Activated CD4-positive, alpha-beta T cell treated with anti-CD3 and anti-CD28 coated beads for 36 hours (primary cell): ENCODE measurements at regions not wholly inside any gene's neighbourhood (a gene's known extent, or its start where the extent isn't known, plus 50 kb on each side); places are given as distances from the start of the nearest gene placed in this dataset.

ENCODE experiments used
- ATAC-seq: fragments of 200-7000 bp; cut with Tn5 transposase; one replicate; pipeline ENCODE4 v1.10.0; 2021; ENCODE audit warnings: mild to moderate bottlenecking, moderate library complexity
- CTCF ChIA-PET: fragments of 350-600 bp; sonication (Branson Sonifier 250); formaldehyde crosslinking; loops from one replicate; lab custom pipeline; 2021; ENCODE audit warnings: antibody characterized with exemption; lab: Charles Lee
- POLR2A ChIA-PET: fragments of 350-600 bp; sonication (Branson Sonifier 250); formaldehyde crosslinking; loops from one replicate; lab custom pipeline; 2021; ENCODE audit warnings: antibody characterized with exemption, inconsistent platforms; lab: Charles Lee
- DNase-seq: peaks from one replicate; pipeline ENCODE4 v3.0.0-alpha.2; 2020
- H3K27ac Mint-ChIP-seq: one replicate; pipeline ENCODE4 v1.8.0; 2021; ENCODE audit warnings: mixed read lengths
- H3K27me3 Mint-ChIP-seq: one replicate; pipeline ENCODE4 v1.8.0; 2021; ENCODE audit warnings: mixed read lengths
- H3K36me3 Mint-ChIP-seq: one replicate; pipeline ENCODE4 v1.8.0; 2021; ENCODE audit warnings: low read depth, mixed read lengths
- H3K4me1 Mint-ChIP-seq: one replicate; pipeline ENCODE4 v1.8.0; 2021; ENCODE audit warnings: mixed read lengths
- H3K4me3 Mint-ChIP-seq: one replicate; pipeline ENCODE4 v1.8.0; 2021; ENCODE audit warnings: mild to moderate bottlenecking, moderate library complexity, mixed read lengths
- H3K9me3 Mint-ChIP-seq: one replicate; pipeline ENCODE4 v1.8.0; 2021; ENCODE audit warnings: low read depth, mixed read lengths
- intact Hi-C, 2 experiments: fragments of 100-400 bp; cut with DNase I in 1 of 2; cut with micrococcal nuclease in 1 of 2; formaldehyde crosslinking; loops; one replicate each; pipeline versions ENCODE4 v1.14.2 to v1.15.1; 2022 to 2024; cut with DNase I, micrococcal nuclease

- no peak overlapping the region for H3K27ac Mint-ChIP-seq
- H3K27me3 Mint-ChIP-seq: no peaks in the 10 kb centered on the region
- no peak overlapping the region for H3K4me3 Mint-ChIP-seq
- intact Hi-C loops: no loop called here
- no peak for ATAC-seq
- H3K4me1 Mint-ChIP-seq: no peaks in the 10 kb centered on the region
- H3K36me3 Mint-ChIP-seq: no peaks in the 10 kb centered on the region
- POLR2A ChIA-PET: no interaction called here
- CTCF ChIA-PET: interaction anchor here (1.6 kb wide), 1 partner anchor 60 kb away, joined by 4 read pairs; no protein-coding TSS in a partner anchor
- no peak for DNase-seq
- H3K9me3 Mint-ChIP-seq: peaks cover 14% of the 10 kb centered on the region
Measured at GRCh38 chr6:142534484-142534883, 232.7 kb downstream of the ADGRG6 start.

GRCh38 chr6:142537612-142538478 is 236.0 kb downstream of the ADGRG6 start:
- CTCF ChIA-PET: interaction anchor here (0.7 to 0.9 kb wide), 2 partner anchors 13 to 560 kb away, joined by 3 read pairs; no protein-coding TSS in a partner anchor
- Mint-ChIP-seq H3K27me3 (no peaks in the 10 kb centered on the region), H3K9me3 (peaks cover 14% of the 10 kb centered on the region), H3K36me3 (no peaks in the 10 kb centered on the region), H3K4me1 (peaks cover 2% of the 10 kb centered on the region), H3K27ac (no peak overlapping the region), H3K4me3 (no peak overlapping the region)
- ATAC-seq (no peak), DNase-seq (peak; percentile 52)
- intact Hi-C loops: loop anchor here (2.0 kb wide), 2 partner anchors 63 to 393 kb away; no protein-coding TSS in a partner anchor
- POLR2A ChIA-PET: no interaction called here

DNA sequence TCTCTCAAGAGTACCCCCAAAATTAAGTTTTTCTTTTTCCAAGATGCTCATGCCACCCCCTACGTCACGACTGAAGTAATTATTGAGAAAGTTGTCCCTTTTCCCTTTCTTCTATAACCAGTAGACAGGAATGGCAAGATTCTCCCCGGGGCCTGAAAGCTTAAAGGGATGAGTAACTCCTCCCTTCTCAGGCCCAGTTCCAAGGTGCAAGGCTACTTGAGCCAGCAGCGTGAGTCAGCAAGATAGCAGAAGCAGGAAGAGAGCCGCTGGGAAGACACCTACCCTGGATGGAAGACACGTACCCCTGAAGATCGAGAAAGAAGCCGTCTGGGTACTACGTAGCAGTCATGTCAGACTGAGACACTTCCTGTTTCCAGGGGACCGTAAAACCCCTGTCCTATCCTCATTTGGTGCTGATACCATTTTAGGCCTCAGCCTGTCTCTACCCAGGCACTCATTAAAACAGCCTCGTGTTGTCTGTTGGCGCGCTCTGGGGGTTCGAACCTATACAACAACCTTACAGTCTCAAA is 241.0 kb downstream of the ADGRG6 start:
- Mint-ChIP-seq H3K27ac (no peak overlapping the region), H3K36me3 (no peaks in the 10 kb centered on the region), H3K4me1 (peaks cover 33% of the 10 kb centered on the region), H3K4me3 (no peak overlapping the region), H3K27me3 (peaks cover 3% of the 10 kb centered on the region), H3K9me3 (no peaks in the 10 kb centered on the region)
- intact Hi-C loops: loop anchor here in 1 of 2 experiments (5.0 to 10.0 kb wide), 2 partner anchors 145 to 398 kb away; partner anchors contain the start of genes NMBR and VTA1
- no peak for ATAC-seq
- DNase-seq: no peak
- ChIA-PET POLR2A (no interaction called here), CTCF (no interaction called here)

GRCh38 chr6:142543606-142544005 is 241.8 kb downstream of the ADGRG6 start:
- H3K4me1 Mint-ChIP-seq: peaks cover 38% of the 10 kb centered on the region
- no peaks in the 10 kb centered on the region for H3K36me3 Mint-ChIP-seq
- ChIA-PET CTCF (interaction anchor here (0.5 kb wide), 1 partner anchor 38 kb away, joined by 3 read pairs; no protein-coding TSS in a partner anchor), POLR2A (interaction anchor here (0.6 kb wide), 1 partner anchor 33 kb away, joined by 4 read pairs; no protein-coding TSS in a partner anchor)
- intact Hi-C loops: loop anchor here (1.0 to 10.0 kb wide), 3 partner anchors 26 to 399 kb away; partner anchors contain the start of genes NMBR (in 1 of the 2) and VTA1 (in 1 of the 2)
- ATAC-seq (no peak), DNase-seq (no peak)
- H3K27me3 Mint-ChIP-seq: peaks cover 6% of the 10 kb centered on the region
- no peak overlapping the region for H3K4me3 Mint-ChIP-seq
- H3K9me3 Mint-ChIP-seq: no peaks in the 10 kb centered on the region
- no peak overlapping the region for H3K27ac Mint-ChIP-seq

- POLR2A ChIA-PET: interaction anchor here (0.6 to 0.9 kb wide), 2 partner anchors 25 to 34 kb away, joined by 3 to 4 read pairs; no protein-coding TSS in a partner anchor
- DNase-seq (no peak), ATAC-seq (peak; percentile 78)
- Mint-ChIP-seq H3K27me3 (peaks cover 6% of the 10 kb centered on the region), H3K27ac (peak overlapping the region; percentile 58), H3K4me1 (peaks cover 45% of the 10 kb centered on the region), H3K4me3 (no peak overlapping the region), H3K36me3 (no peaks in the 10 kb centered on the region), H3K9me3 (no peaks in the 10 kb centered on the region)
- intact Hi-C loops: loop anchor here (1.0 to 10.0 kb wide), 3 partner anchors 25 to 400 kb away; partner anchors contain the start of genes NMBR (in 1 of the 2) and VTA1 (in 1 of the 2)
- CTCF ChIA-PET: interaction anchor here (0.6 to 1.0 kb wide), 4 partner anchors 23 to 390 kb away, joined by 3 to 4 read pairs (median 4); no protein-coding TSS in a partner anchor
Measured at GRCh38 chr6:142544199-142544838, 242.5 kb downstream of the ADGRG6 start.

GRCh38 chr6:142545147-142545546 is 243.3 kb downstream of the ADGRG6 start:
- H3K27me3 Mint-ChIP-seq: peaks cover 6% of the 10 kb centered on the region
- no peaks in the 10 kb centered on the region for H3K9me3 Mint-ChIP-seq
- H3K4me1 Mint-ChIP-seq: peaks cover 48% of the 10 kb centered on the region
- no peak overlapping the region for H3K4me3 Mint-ChIP-seq
- no peaks in the 10 kb centered on the region for H3K36me3 Mint-ChIP-seq
- intact Hi-C loops: loop anchor here in 1 of 2 experiments (10.0 kb wide), 1 partner anchor 400 kb away; the partner anchor contains the start of genes NMBR and VTA1
- ChIA-PET POLR2A (no interaction called here), CTCF (interaction anchor here (0.7 to 0.9 kb wide), 2 partner anchors 24 to 390 kb away, joined by 3 read pairs; no protein-coding TSS in a partner anchor)
- DNase-seq (peak; percentile 37), ATAC-seq (peak; percentile 70)
- no peak overlapping the region for H3K27ac Mint-ChIP-seq

DNA sequence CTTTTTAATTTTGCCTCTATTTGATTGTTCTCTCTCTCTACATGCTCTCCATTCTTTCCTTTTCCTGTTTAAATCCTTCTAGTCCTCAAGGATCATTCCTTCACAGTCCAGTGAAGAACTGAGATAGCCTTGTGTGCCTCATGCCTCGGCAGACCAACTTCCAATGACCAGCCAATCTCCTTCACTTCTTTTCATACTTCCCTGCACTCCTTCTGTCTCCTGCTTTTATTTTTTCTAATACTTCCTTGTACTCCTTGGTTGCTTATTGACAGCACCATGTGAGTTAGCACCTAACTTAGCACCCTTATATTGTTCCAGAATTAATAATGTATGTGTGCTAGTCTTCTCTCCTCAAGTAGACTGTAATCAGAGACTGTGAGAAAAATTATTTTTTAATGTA is 246.8 kb downstream of the ADGRG6 start:
- Mint-ChIP-seq H3K27me3 (peaks cover 6% of the 10 kb centered on the region), H3K9me3 (no peaks in the 10 kb centered on the region), H3K4me3 (no peak overlapping the region), H3K4me1 (peaks cover 52% of the 10 kb centered on the region), H3K27ac (no peak overlapping the region), H3K36me3 (no peaks in the 10 kb centered on the region)
- intact Hi-C loops: loop anchor here in 1 of 2 experiments (10.0 kb wide), 1 partner anchor 404 kb away; the partner anchor contains the start of genes NMBR and VTA1
- CTCF ChIA-PET: no interaction called here
- POLR2A ChIA-PET: no interaction called here
- ATAC-seq (no peak), DNase-seq (no peak)

DNA sequence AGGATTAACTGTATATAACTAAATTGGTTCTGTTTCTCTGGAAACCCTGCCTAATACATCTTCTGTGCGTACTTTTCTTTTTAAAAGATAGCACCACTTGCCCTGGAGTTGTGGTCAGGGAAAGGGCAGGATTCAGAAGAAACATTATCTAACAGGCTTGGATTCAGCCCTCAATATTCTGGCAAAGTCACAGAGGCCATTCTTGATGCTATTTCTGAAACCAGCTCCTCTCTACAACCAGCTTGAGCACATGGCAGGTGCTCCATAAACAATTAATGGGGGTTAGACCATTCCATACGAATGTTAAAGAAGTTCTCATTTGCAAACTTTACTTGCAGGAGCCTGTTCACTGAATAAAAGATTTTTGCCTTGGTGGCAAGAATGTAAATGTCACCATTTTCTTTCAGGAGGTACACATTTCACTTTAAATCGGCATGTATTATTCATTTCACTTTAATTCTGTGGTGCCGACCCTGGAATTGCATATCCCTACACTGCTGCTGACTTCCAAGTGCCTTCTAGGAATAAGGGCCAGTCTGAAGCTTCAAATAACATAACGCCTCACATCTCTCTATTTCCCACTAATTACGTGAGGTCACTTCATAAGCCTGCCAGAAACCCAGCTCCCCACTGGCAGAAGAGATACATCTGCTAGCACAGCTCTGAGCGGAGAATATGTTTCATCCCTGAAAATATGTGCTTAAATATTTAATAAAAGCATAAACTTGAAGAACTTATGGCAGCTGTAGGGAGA is 248.7 kb downstream of the ADGRG6 start:
- no peak overlapping the region for H3K4me3 Mint-ChIP-seq
- H3K27ac Mint-ChIP-seq: no peak overlapping the region

DNA sequence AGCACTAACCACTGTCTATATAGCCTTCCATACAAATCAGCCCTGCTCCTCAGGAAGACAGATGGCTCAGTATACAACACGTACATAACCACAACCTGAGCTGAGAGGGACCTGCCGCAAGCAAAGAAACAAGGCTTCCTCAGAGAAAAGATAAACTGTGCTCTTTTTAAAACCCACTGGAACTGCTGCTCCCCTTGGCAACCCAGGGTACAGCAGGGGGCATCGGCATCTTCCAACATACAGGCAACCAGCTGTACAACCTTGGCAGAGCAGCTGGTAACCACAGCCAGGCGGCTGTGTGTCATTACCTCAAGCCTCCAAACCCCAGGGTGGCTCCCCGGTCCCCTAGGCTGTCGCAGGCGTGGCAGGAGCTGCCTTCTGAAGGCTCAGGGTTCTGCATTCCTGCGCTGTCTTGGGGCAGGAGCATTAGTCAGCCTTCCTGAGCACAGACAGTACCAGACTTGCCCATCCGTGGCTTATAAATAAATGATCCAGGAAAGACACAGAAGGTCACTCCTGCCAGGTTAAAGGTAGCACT is 249.5 kb downstream of the ADGRG6 start:
- intact Hi-C loops: no loop called here
- H3K4me1 Mint-ChIP-seq: peaks cover 27% of the 10 kb centered on the region
- peaks cover 6% of the 10 kb centered on the region for H3K27me3 Mint-ChIP-seq
- CTCF ChIA-PET: interaction anchor here (0.6 to 4.4 kb wide), 5 partner anchors 10 to 77 kb away, joined by 3 to 30 read pairs (median 8); no protein-coding TSS in a partner anchor
- POLR2A ChIA-PET: no interaction called here
- H3K9me3 Mint-ChIP-seq: no peaks in the 10 kb centered on the region
- no peaks in the 10 kb centered on the region for H3K36me3 Mint-ChIP-seq
- no peak overlapping the region for H3K27ac Mint-ChIP-seq
- H3K4me3 Mint-ChIP-seq: no peak overlapping the region
- peak; percentile 98 for ATAC-seq
- DNase-seq: peak; percentile 82

More for the DNA sequence above, 248.7 kb downstream of the ADGRG6 start:
- no peaks in the 10 kb centered on the region for H3K36me3 Mint-ChIP-seq
- POLR2A ChIA-PET: no interaction called here
- H3K9me3 Mint-ChIP-seq: no peaks in the 10 kb centered on the region
- H3K27me3 Mint-ChIP-seq: peaks cover 6% of the 10 kb centered on the region
- ATAC-seq: no peak
- CTCF ChIA-PET: interaction anchor here (0.6 to 4.4 kb wide), 6 partner anchors 10 to 76 kb away, joined by 3 to 30 read pairs (median 6); no protein-coding TSS in a partner anchor
- peaks cover 34% of the 10 kb centered on the region for H3K4me1 Mint-ChIP-seq
- intact Hi-C loops: no loop called here
- DNase-seq: no peak

DNA sequence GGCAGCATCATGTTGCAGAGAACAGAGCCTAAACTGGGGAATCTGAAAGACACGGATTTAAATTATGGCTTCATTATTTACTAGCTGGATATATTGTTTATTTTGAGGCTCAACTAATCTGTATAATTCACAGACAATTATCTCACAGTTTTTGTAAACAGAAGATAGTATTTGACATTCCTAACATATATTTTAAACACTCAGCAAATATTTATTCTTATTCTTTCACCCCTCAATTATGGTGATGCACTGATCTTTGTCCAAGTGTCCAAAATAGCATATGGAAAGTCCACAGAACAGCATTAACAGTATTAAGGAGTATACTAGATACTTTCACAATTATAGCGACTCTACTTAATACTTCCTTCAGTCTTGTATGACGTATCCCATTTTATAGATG is 257.0 kb downstream of the ADGRG6 start:
- no peak overlapping the region for H3K27ac Mint-ChIP-seq
- no peaks in the 10 kb centered on the region for H3K36me3 Mint-ChIP-seq
- CTCF ChIA-PET: no interaction called here
- H3K4me1 Mint-ChIP-seq: peaks cover 26% of the 10 kb centered on the region
- H3K27me3 Mint-ChIP-seq: no peaks in the 10 kb centered on the region
- H3K9me3 Mint-ChIP-seq: peaks cover 9% of the 10 kb centered on the region
- no peak overlapping the region for H3K4me3 Mint-ChIP-seq
- intact Hi-C loops: no loop called here
- DNase-seq (no peak), ATAC-seq (no peak)
- POLR2A ChIA-PET: no interaction called here
